DOHH2 (cell line): ENCODE measurements at regions not wholly inside any gene's neighbourhood (a gene's known extent, or its start where the extent isn't known, plus 50 kb on each side); places are given as distances from the start of the nearest gene placed in this dataset.

Experiments used
- H3F3A ChIP-seq: fragments of 200-600 bp; sonication (generic), shearing (Covaris generic); 2 replicates; pipeline ENCODE4 v1.6.0; 2016; ENCODE audit warnings: antibody characterized with exemption, mild to moderate bottlenecking; ENCODE audit not compliant: control insufficient read depth, insufficient read depth
- H3K27ac ChIP-seq: fragments of 200-600 bp; sonication (generic); 2 replicates; pipeline ENCODE4 v1.5.1; 2014; ENCODE audit warnings: low read depth, mild to moderate bottlenecking, low read length, moderate library complexity
- H3K27me3 ChIP-seq: fragments of 200-600 bp; sonication (generic); 2 replicates; pipeline ENCODE4 v1.6.1; 2014; ENCODE audit warnings: mild to moderate bottlenecking, low read length, mixed read lengths; ENCODE audit not compliant: control insufficient read depth
- H3K36me3 ChIP-seq: fragments of 200-600 bp; sonication (generic); 2 replicates; pipeline ENCODE4 v1.6.1; 2014; ENCODE audit warnings: mild to moderate bottlenecking, low read length, moderate library complexity, mixed read lengths; ENCODE audit not compliant: control insufficient read depth
- H3K4me1 ChIP-seq: fragments of 200-600 bp; sonication (generic); 2 replicates; pipeline ENCODE4 v1.6.1; 2014; ENCODE audit warnings: mild to moderate bottlenecking, low read length, mixed read lengths; ENCODE audit not compliant: control insufficient read depth
- H3K4me2 ChIP-seq: fragments of 200-600 bp; sonication (generic); 2 replicates; pipeline ENCODE4 v1.6.0; 2014; ENCODE audit warnings: mild to moderate bottlenecking, low read length, moderate library complexity
- H3K4me3 ChIP-seq: fragments of 200-600 bp; sonication (generic); 2 replicates; pipeline ENCODE4 v1.5.1; 2014; ENCODE audit warnings: mild to moderate bottlenecking, low read length, mixed read lengths
- H3K79me2 ChIP-seq: fragments of 200-600 bp; sonication (generic); 2 replicates; pipeline ENCODE4 v1.6.1; 2014; ENCODE audit warnings: mild to moderate bottlenecking, low read length, mixed read lengths; ENCODE audit not compliant: control insufficient read depth
- H3K9me2 ChIP-seq: fragments of 200-600 bp; sonication (generic); replicated peaks from 2 replicates; pipeline ENCODE4 v1.6.1; 2014; ENCODE audit warnings: mild to moderate bottlenecking, low read length, mixed read lengths; ENCODE audit not compliant: control insufficient read depth
- H3K9me3 ChIP-seq: fragments of 200-600 bp; sonication (generic); 2 replicates; pipeline ENCODE4 v1.6.1; 2014; ENCODE audit warnings: antibody characterized with exemption, low read length, mixed read lengths; ENCODE audit not compliant: control insufficient read depth, insufficient read depth
- H4K20me1 ChIP-seq: fragments of 200-600 bp; sonication (generic); 2 replicates; pipeline ENCODE4 v1.6.0; 2014; ENCODE audit warnings: low read depth, mild to moderate bottlenecking, antibody characterized with exemption, low read length, moderate library complexity; ENCODE audit not compliant: control insufficient read depth, insufficient read depth
- CTCF ChIP-seq: fragments of 200-600 bp; sonication (generic); IDR thresholded peaks from one replicate; pipeline ENCODE4 v1.5.1; 2014; ENCODE audit warnings: antibody characterized with exemption, mild to moderate bottlenecking, low read depth, low read length; ENCODE audit not compliant: poor library complexity, severe bottlenecking
- EZH2phosphoT487 ChIP-seq: fragments of 200-600 bp; sonication (generic); IDR thresholded peaks from 2 replicates; pipeline ENCODE4 v1.6.1; 2017; ENCODE audit warnings: borderline replicate concordance, mild to moderate bottlenecking, antibody characterized with exemption, low read length, moderate library complexity, mixed read lengths

GRCh38 chr12:75638792-75639191, 127.4 kb upstream of the KRR1 start:
- Histone ChIP-seq H3K4me1 (peaks cover 16% of the 10 kb centered on the region), H3K36me3 (no peaks in the 10 kb centered on the region), H3K27ac (no peak overlapping the region), H4K20me1 (no peaks in the 10 kb centered on the region), H3K4me3 (no peak overlapping the region), H3K4me2 (no peak overlapping the region), H3K9me3 (no peaks in the 10 kb centered on the region), H3K27me3 (no peaks in the 10 kb centered on the region), H3K79me2 (no peaks in the 10 kb centered on the region), H3K9me2 (no peaks in the 10 kb centered on the region), H3F3A (no peaks in the 10 kb centered on the region)
- TF ChIP-seq EZH2phosphoT487, result no peak
- TF ChIP-seq CTCF, result no peak

- no peak overlapping the region for H3K27ac ChIP-seq
- H3K9me3 ChIP-seq, result no peaks in the 10 kb centered on the region
- H3K79me2 ChIP-seq, result no peaks in the 10 kb centered on the region
- no peak for TF ChIP-seq EZH2phosphoT487
- TF ChIP-seq CTCF, result no peak
- no peaks in the 10 kb centered on the region for H4K20me1 ChIP-seq
- H3K27me3 ChIP-seq, result no peaks in the 10 kb centered on the region
- no peaks in the 10 kb centered on the region for H3K9me2 ChIP-seq
- H3F3A ChIP-seq, result no peaks in the 10 kb centered on the region
- no peaks in the 10 kb centered on the region for H3K36me3 ChIP-seq
- H3K4me3 ChIP-seq, result no peak overlapping the region
- no peak overlapping the region for H3K4me2 ChIP-seq
- peaks cover 13% of the 10 kb centered on the region for H3K4me1 ChIP-seq
These were observed 125.2 kb upstream of the KRR1 start for GRCh38 chr12:75636607-75637006.

- Histone ChIP-seq H3K4me2 (no peak overlapping the region), H3K4me1 (peaks cover 5% of the 10 kb centered on the region), H3K27ac (no peak overlapping the region)
These were observed 124.4 kb upstream of the KRR1 start for GRCh38 chr12:75635606-75636444.

More at GRCh38 chr12:75635606-75636444, 124.4 kb upstream of the KRR1 start:
- Histone ChIP-seq H3F3A (no peaks in the 10 kb centered on the region), H3K9me2 (no peaks in the 10 kb centered on the region), H3K79me2 (no peaks in the 10 kb centered on the region), H3K9me3 (no peaks in the 10 kb centered on the region), H3K4me3 (no peak overlapping the region), H3K27me3 (no peaks in the 10 kb centered on the region), H3K36me3 (no peaks in the 10 kb centered on the region), H4K20me1 (no peaks in the 10 kb centered on the region)
- no peak for TF ChIP-seq EZH2phosphoT487
- TF ChIP-seq CTCF, result no peak
